HG02759 (cell line): ENCODE measurements at regions not wholly inside any gene's neighbourhood (a gene's known extent, or its start where the extent isn't known, plus 50 kb on each side); places are given as distances from the start of the nearest gene placed in this dataset.

Source experiments
- ATAC-seq: cut with Tn5 transposase; IDR thresholded peaks from one replicate; pipeline ENCODE4 v1.9.1; 2021; ENCODE audit warnings: mild to moderate bottlenecking, moderate library complexity; ENCODE audit not compliant: unreplicated experiment

GRCh38 chr2:103469800-103470199, 708.0 kb downstream of the TMEM182 start:
- ATAC-seq, result no peak

GRCh38 chr2:103484906-103485305, 723.1 kb downstream of the TMEM182 start:
- ATAC-seq, result no peak

- no peak for ATAC-seq
These were observed 735.0 kb downstream of the TMEM182 start for GRCh38 chr2:103496850-103497249.

GRCh38 chr2:103506812-103507211, 745.0 kb downstream of the TMEM182 start:
- ATAC-seq, result no peak

- ATAC-seq, result no peak
These were observed 750.6 kb downstream of the TMEM182 start for GRCh38 chr2:103512442-103512841.

- ATAC-seq, result no peak
These were observed 758.7 kb downstream of the TMEM182 start for GRCh38 chr2:103520547-103520946.

GRCh38 chr2:103525756-103526155, 763.9 kb downstream of the TMEM182 start:
- ATAC-seq, result no peak

GRCh38 chr2:103526757-103527156, 764.9 kb downstream of the TMEM182 start:
- ATAC-seq, result no peak

GRCh38 chr2:103527278-103527677, 765.4 kb downstream of the TMEM182 start:
- ATAC-seq, result no peak

GRCh38 chr2:103529798-103530502, 768.1 kb downstream of the TMEM182 start:
- ATAC-seq, result no peak

GRCh38 chr2:103552775-103553174, 790.9 kb downstream of the TMEM182 start:
- no peak for ATAC-seq

GRCh38 chr2:103594823-103595222, 833.0 kb downstream of the TMEM182 start:
- ATAC-seq, result no peak

GRCh38 chr2:103605071-103605780, 843.4 kb downstream of the TMEM182 start:
- ATAC-seq, result no peak

- no peak for ATAC-seq
These were observed 853.8 kb downstream of the TMEM182 start for GRCh38 chr2:103615611-103616105.

GRCh38 chr2:103616891-103617290, 855.1 kb downstream of the TMEM182 start:
- ATAC-seq, result no peak

- ATAC-seq, result no peak
These were observed 856.3 kb downstream of the TMEM182 start for GRCh38 chr2:103618112-103618511.

GRCh38 chr2:103627301-103627700, 865.5 kb downstream of the TMEM182 start:
- no peak for ATAC-seq

GRCh38 chr2:103638978-103639377, 877.1 kb downstream of the TMEM182 start:
- ATAC-seq, result no peak

GRCh38 chr2:103656558-103656957, 894.7 kb downstream of the TMEM182 start:
- ATAC-seq, result no peak

GRCh38 chr2:103660519-103660918, 898.7 kb downstream of the TMEM182 start:
- no peak for ATAC-seq

GRCh38 chr2:103660947-103661346, 899.1 kb downstream of the TMEM182 start:
- no peak for ATAC-seq

GRCh38 chr2:103664690-103665089, 902.9 kb downstream of the TMEM182 start:
- ATAC-seq, result no peak
